ENCODE measurements at regions not wholly inside any gene's neighbourhood (a gene's known extent, or its start where the extent isn't known, plus 50 kb on each side); places are given as distances from the start of the nearest gene placed in this dataset.

DNA sequence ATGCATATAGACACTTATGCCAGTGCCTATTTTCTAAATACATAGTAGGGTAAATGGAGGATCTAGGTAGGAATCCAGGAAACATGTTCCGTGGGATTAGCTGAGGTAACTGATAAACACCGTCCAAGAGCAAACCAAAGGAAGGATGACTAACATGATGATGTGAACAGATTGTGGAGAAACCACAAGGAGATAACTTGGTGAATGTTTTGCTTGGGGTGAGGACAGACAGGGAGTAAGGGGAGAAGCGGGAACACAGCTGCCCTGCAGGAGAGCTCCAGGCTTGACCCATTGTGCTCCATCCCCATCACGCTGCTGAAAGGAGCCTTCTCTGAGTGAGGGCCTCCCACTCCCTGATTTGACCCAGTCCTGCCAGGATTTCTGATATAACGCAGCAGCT, 87.0 kb upstream of the ZC3H11B start:
- TF ChIP-seq POLR2AphosphoS5 (IDR thresholded peaks at IDR 0.05; ENCODE audit: borderline replicate concordance, low read depth, low read length) = no peak
- no peak for TF ChIP-seq EZH2 (IDR thresholded peaks at IDR 0.05)
- no peak for TF ChIP-seq FOXP2 (optimal IDR thresholded peaks at IDR 0.05; ENCODE audit: control extremely low read depth, extremely low read length, insufficient read depth)
